ENCODE measurements at regions not wholly inside any gene's neighbourhood (a gene's known extent, or its start where the extent isn't known, plus 50 kb on each side); places are given as distances from the start of the nearest gene placed in this dataset.
A peak's percentile ranks its signal among the peaks of the same experiment; 100 is the strongest.
"Not testable (repeated sequence)": the region's sequence is repeated elsewhere in the genome, so short reads cannot be mapped to it uniquely, and the experiment has no call there.

DNA sequence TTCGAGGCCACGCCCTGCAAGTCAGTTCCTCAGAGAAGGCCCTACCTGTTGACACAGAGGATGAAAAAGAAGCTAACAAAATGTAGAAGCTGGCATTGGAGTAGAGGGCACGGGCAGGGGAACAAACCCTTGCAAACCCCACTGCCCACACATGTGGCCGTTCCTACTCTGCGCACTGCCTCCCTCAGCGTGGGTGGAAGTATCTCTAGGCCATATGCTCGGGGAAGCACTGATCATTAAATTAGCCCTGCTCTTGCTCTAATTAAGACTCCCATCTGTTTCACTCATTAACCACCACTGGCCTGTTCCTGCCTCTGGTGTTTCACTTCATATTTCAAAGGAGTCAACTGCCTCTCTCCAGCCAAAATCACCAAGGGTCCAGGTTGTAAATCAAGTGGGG, 201.2 kb upstream of the SFSWAP start:
- peaks cover 10 to 23% of the 10 kb centered on the region in 2 donors for H3K4me1 Mint-ChIP-seq (ENCODE audit: low read depth in 2 of 2)
- H3K4me3 Mint-ChIP-seq: no peak overlapping the region
- no peaks in the 10 kb centered on the region for H3K9me3 Mint-ChIP-seq
- ATAC-seq (replicated peaks) (no peak), DNase-seq (no peak)
- peaks cover 23 to 28% of the 10 kb centered on the region in 2 donors for H3K27me3 Mint-ChIP-seq
- H3K36me3 Mint-ChIP-seq (ENCODE audit: insufficient read depth): no peaks in the 10 kb centered on the region
- H3K27ac Mint-ChIP-seq: peak overlapping the region; percentile 23 to 49

DNA sequence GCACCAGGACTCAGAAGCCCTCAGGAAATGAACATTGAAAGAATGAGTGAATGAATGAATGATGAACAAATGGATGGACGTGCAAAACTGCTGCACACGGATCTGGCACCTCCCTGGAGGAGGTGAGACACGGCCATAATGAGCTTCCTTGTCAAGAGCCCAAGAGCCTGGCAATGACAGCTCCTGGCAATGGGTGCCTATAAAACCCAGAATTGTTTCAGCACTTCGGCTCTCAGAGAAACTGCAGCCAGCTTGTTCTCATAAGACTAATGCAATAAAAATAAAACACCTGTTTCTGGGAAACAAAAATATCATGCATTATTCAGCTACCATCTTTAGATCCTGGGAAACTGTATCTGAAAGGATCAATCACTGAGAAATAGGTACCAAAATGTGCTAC, 200.5 kb upstream of the SFSWAP start:
- peaks cover 10 to 23% of the 10 kb centered on the region in 2 donors for H3K4me1 Mint-ChIP-seq (ENCODE audit: low read depth in 2 of 2)
- peaks cover 27 to 28% of the 10 kb centered on the region in 2 donors for H3K27me3 Mint-ChIP-seq
- DNase-seq (no peak), ATAC-seq (replicated peaks) (no peak)
- H3K9me3 Mint-ChIP-seq: no peaks in the 10 kb centered on the region
- H3K4me3 Mint-ChIP-seq: no peak overlapping the region
- no peaks in the 10 kb centered on the region for H3K36me3 Mint-ChIP-seq (ENCODE audit: insufficient read depth)
- H3K27ac Mint-ChIP-seq: peak overlapping the region; percentile 23 to 79

DNA sequence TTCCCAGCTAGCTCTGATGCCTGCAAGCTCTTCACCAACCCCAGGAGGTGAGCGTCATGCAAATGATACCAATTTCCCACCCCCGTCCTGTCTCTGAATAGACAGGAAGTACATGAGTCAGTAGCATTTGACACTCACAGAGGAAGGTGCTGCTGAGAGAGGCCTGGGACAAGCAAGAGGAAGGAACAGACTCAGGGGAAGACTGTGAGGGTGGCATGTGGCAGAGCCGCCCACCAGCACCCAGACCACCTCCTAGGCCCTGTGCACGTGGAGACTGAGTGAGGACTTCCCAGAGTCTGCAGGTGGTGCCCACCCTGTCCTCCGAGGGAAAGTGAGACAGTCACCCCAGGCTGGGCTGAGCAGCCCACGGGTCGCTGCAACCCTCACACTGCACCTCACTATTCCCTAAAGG, 199.5 kb upstream of the SFSWAP start:
- DNase-seq (peak; percentile 39 to 47 (median 43)), ATAC-seq (replicated peaks) (peak; percentile 98)
- Mint-ChIP-seq H3K27ac (peak overlapping the region; percentile 79 to 92), H3K4me3 (peak overlapping the region; percentile 21 to 40), H3K27me3 (peaks cover 32 to 33% of the 10 kb centered on the region in 2 donors), H3K36me3 (ENCODE audit: insufficient read depth) (no peaks in the 10 kb centered on the region), H3K4me1 (ENCODE audit: low read depth in 2 of 2) (peaks cover 10 to 20% of the 10 kb centered on the region in 2 donors), H3K9me3 (peaks cover 4 to 6% of the 10 kb centered on the region in 2 donors)

DNA sequence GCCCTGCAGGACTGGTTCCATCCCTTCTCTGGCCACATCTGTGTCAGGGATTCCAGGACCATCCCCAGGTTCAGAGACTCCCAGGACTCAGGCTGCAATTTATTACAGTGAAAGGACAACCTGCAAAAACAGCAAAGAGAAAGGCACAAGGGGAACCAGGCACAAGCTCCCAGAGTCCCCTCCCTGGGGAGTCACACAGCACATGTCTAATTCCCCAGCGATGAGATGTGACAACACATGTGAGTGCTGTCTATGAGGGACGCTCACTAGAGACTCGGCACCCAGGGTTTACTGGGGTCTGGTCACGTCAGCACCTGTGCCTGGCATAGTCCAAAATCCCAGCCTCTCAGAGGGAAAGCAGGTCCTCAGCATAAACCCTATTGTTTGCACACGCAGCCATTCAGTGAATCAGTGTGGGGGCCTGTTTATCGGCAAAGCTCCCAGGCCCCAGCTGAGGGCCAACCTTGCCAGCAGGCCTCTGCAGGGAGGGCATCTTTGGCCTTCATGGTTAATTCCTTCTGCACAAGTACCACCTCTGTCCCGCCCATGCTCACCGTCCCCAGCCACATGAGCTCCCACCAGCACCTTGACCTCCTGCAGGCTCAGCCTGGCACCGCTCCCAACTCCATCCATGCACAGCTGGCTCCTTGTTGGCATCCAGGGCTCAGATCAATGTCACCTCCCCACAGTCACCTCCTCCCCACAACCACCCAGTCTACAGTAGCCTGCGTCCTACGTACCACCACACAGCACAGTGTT, 198.9 kb upstream of the SFSWAP start:
- H3K27me3 Mint-ChIP-seq: peaks cover 29 to 30% of the 10 kb centered on the region in 2 donors
- no peaks in the 10 kb centered on the region for H3K36me3 Mint-ChIP-seq (ENCODE audit: insufficient read depth)
- peak overlapping the region; percentile 79 to 92 for H3K27ac Mint-ChIP-seq
- peaks cover 10 to 16% of the 10 kb centered on the region in 2 donors for H3K4me1 Mint-ChIP-seq (ENCODE audit: low read depth in 2 of 2)
- ATAC-seq (replicated peaks) (no peak), DNase-seq (no peak)
- H3K9me3 Mint-ChIP-seq: peaks cover 5 to 9% of the 10 kb centered on the region in 2 donors
- H3K4me3 Mint-ChIP-seq: peak overlapping the region; percentile 31 to 40

DNA sequence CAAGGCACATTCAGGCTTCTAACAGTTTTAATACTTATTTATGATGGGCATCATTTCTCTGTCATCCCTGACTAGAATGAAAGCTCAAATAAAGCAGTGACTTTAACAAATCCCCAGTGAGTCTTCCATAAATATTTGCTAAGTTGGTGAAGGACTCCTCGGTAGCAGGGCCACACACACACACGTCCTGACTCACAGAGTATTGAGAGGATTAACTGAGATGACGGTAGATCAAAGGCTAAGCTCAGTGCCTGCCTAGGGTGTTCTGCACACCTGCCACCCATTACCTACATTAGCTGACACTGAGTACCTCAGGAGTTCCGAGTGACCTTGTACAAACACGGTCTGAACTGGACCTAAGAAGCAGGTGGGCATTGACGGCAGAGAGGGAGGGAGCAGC, 197.3 kb upstream of the SFSWAP start:
- H3K4me1 Mint-ChIP-seq (ENCODE audit: low read depth in 2 of 2): peaks cover 10 to 13% of the 10 kb centered on the region in 2 donors
- peaks cover 5 to 9% of the 10 kb centered on the region in 2 donors for H3K9me3 Mint-ChIP-seq
- H3K36me3 Mint-ChIP-seq (ENCODE audit: insufficient read depth): no peaks in the 10 kb centered on the region
- no peak overlapping the region for H3K4me3 Mint-ChIP-seq
- peaks cover 16 to 27% of the 10 kb centered on the region in 2 donors for H3K27me3 Mint-ChIP-seq
- ATAC-seq (replicated peaks) (no peak), DNase-seq (no peak)
- no peak overlapping the region for H3K27ac Mint-ChIP-seq

DNA sequence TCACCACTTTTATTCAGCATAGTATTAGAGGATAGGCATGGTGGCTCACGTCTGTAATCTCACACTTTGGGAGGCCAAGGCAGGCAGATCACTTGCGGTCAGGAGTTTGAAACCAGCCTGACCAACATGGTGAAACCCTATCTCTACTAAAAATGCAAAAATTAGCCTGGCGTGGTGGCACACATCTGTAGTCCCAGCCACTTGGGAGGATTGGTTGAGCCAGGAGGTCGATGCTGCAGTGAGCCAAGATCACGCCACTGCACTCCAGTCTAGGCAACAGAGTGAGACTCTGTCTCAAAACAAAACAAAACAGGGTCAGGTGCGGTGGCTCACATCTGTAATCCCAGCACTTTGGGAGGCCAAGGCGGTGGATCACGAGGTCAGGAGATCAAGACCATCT, 190.3 kb upstream of the SFSWAP start:
- H3K9me3 Mint-ChIP-seq; H3K27ac Mint-ChIP-seq; H3K36me3 Mint-ChIP-seq (ENCODE audit: insufficient read depth); H3K4me1 Mint-ChIP-seq (ENCODE audit: low read depth in 2 of 2); ATAC-seq (replicated peaks); H3K4me3 Mint-ChIP-seq; DNase-seq: not testable (repeated sequence)
- H3K27me3 Mint-ChIP-seq: peaks cover 19 to 32% of the 10 kb centered on the region in 2 donors

DNA sequence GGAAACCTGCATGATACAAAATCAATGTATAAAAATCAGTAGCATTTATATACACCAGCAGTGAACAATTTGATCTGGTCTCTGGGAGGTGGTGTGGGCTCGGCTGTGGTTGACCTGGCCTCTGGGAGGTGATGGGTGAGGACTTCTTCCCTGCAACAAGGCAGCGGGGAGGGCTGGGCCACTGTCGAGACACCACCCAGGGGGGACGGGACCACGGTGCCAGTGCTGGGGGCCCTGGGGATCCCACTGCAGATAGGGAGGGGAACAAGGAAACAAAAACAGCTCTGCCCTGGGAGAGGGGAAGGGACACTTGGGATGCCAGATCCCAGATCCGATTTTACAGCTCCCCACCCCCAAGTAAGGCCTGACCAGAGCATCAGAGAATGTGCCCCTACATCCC, 189.6 kb upstream of the SFSWAP start:
- no peak for ATAC-seq (replicated peaks)

DNA sequence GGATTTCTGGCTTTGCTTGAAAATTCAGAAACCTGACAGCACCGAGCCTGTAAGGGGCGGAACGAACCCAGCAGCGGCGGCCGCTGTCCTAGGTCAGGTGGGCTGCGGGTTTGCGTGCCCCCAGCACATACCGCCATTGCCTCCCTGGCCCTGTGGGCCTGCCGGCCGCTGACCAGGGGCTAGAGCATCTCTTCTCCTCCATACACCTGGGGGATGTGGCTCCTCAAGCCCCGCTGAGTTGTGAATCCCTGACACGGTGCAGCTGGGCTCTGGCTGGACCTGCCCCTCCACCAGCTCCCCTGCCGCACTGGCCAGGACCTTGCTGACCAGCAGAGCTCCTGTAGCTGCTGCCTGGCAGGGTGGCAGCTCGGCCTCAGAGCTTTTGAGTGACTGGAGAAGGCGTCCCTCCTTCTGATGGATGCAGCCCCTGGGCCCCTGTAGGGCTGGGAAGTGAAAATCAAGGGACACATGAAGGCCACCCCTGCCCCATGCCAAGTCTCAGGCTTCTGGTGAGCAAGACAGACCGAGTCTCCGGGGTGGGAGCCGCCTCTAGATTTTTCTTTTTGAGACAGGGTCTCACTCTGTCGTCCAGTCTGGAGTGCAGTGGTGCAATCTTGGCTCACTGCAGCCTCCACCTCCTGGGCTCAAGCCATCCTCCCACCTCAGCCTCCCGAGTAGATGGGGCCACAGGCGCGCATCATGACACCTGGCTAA, 184.9 kb upstream of the SFSWAP start:
- DNase-seq (no peak), ATAC-seq (replicated peaks) (no peak)
- no peaks in the 10 kb centered on the region for H3K36me3 Mint-ChIP-seq (ENCODE audit: insufficient read depth)
- no peak overlapping the region for H3K27ac Mint-ChIP-seq
- no peak overlapping the region for H3K4me3 Mint-ChIP-seq
- no peaks in the 10 kb centered on the region for H3K4me1 Mint-ChIP-seq (ENCODE audit: low read depth in 2 of 2)
- H3K27me3 Mint-ChIP-seq: peaks cover 7 to 9% of the 10 kb centered on the region in 2 donors
- H3K9me3 Mint-ChIP-seq: no peaks in the 10 kb centered on the region

More for the DNA sequence above, 189.6 kb upstream of the SFSWAP start:
- Mint-ChIP-seq H3K36me3 (ENCODE audit: insufficient read depth) (no peaks in the 10 kb centered on the region), H3K27ac (no peak overlapping the region), H3K4me3 (no peak overlapping the region), H3K4me1 (ENCODE audit: low read depth in 2 of 2) (no peaks in the 10 kb centered on the region), H3K27me3 (peaks cover 12 to 26% of the 10 kb centered on the region in 2 donors), H3K9me3 (peaks cover 1 to 3% of the 10 kb centered on the region in 2 donors)
- DNase-seq: no peak

DNA sequence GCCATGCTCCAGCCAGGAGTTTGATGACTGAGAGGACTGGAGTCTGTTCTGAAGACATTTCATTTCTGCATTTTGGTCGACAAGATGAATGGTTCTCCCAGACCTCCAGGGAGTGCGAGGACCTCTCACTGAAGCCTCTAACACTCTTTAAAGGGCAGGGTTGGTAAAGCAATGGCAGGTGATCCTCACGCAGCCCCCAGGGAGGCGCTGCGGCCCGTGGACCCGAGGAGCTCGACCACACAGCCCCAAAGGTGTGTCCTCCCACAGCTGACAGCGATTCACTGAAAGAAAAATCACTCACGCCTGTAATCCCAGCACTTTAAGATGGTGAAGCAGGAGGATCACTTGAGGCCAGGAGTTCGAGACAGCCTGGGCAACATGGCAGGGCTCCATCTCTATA, 183.8 kb upstream of the SFSWAP start:
- no peak for DNase-seq
- ATAC-seq (replicated peaks): no peak
- H3K4me1 Mint-ChIP-seq (ENCODE audit: low read depth in 2 of 2): no peaks in the 10 kb centered on the region
- H3K4me3 Mint-ChIP-seq: no peak overlapping the region
- H3K27me3 Mint-ChIP-seq: peaks cover 10 to 12% of the 10 kb centered on the region in 2 donors
- H3K36me3 Mint-ChIP-seq (ENCODE audit: insufficient read depth): no peaks in the 10 kb centered on the region
- no peaks in the 10 kb centered on the region for H3K9me3 Mint-ChIP-seq
- H3K27ac Mint-ChIP-seq: no peak overlapping the region

DNA sequence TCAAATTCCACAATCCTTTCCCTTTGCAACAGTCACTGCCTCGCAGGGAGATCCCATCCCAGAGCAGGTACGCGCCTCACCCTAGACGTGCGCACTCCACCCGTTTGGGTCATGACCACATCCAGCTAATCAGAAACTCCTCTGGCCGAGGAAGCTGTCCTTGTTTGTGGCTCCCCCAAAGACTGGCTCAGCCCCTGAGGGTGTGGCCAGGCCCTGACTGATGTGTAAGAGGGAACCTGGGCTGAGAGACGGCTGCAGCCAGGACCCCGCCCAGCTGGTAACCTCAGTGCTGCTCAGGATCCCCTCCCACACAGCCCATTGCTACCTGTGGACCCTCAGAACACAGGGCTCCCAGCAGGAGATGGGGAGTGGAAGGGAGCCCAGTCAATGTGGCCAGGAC, 183.2 kb upstream of the SFSWAP start:
- no peak overlapping the region for H3K4me3 Mint-ChIP-seq
- no peaks in the 10 kb centered on the region for H3K36me3 Mint-ChIP-seq (ENCODE audit: insufficient read depth)
- H3K27me3 Mint-ChIP-seq: peaks cover 13 to 16% of the 10 kb centered on the region in 2 donors
- no peaks in the 10 kb centered on the region for H3K9me3 Mint-ChIP-seq
- H3K27ac Mint-ChIP-seq: no peak overlapping the region
- ATAC-seq (replicated peaks): no peak
- DNase-seq: no peak
- H3K4me1 Mint-ChIP-seq (ENCODE audit: low read depth in 2 of 2): no peaks in the 10 kb centered on the region

DNA sequence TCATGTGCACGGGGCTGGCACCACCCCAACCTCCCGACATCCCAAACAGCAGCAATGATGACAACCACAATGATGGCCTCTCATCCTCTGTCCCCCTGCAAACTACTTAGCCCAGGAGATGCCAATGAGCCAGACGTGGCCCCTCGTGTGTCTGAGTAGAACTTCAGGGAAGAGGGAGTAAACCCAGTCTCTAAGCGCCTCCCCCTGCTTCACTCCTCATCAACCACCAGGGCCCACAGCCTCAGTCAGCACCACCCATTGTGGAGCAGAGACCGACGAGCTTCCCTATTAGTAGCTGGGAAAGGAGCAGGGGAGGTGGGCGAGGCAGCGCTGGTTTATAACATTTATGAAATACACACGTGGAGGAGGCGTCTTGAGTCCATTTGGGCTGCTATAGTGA, 182.7 kb upstream of the SFSWAP start:
- Mint-ChIP-seq H3K27ac (no peak overlapping the region), H3K9me3 (no peaks in the 10 kb centered on the region), H3K36me3 (ENCODE audit: insufficient read depth) (no peaks in the 10 kb centered on the region), H3K4me3 (no peak overlapping the region), H3K27me3 (peaks cover 9 to 20% of the 10 kb centered on the region in 2 donors), H3K4me1 (ENCODE audit: low read depth in 2 of 2) (no peaks in the 10 kb centered on the region)
- DNase-seq (no peak), ATAC-seq (replicated peaks) (no peak)

DNA sequence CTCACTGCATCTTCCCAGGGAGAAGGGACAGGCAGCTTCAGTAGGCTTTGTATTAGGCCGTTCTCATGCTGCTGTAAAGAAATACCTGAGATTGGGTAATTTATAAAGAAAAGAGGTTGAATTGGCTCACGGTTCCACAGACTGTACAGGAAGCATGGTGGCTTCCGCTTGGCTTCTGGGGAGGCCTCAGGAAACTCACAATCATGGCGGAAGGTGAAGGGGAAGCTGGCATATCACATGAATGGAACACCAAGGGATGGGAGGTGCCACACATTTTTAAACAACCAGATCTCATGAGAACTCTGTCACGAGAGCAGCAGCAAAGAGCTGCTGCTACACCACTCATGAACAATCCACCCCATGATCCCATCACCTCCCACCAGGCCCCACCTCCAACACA, 182.2 kb upstream of the SFSWAP start:
- Mint-ChIP-seq H3K36me3 (ENCODE audit: insufficient read depth) (no peaks in the 10 kb centered on the region), H3K27ac (no peak overlapping the region), H3K4me1 (ENCODE audit: low read depth in 2 of 2) (no peaks in the 10 kb centered on the region), H3K4me3 (no peak overlapping the region), H3K9me3 (no peaks in the 10 kb centered on the region), H3K27me3 (peaks cover 8 to 24% of the 10 kb centered on the region in 2 donors)
- no peak for ATAC-seq (replicated peaks)
- DNase-seq: no peak

DNA sequence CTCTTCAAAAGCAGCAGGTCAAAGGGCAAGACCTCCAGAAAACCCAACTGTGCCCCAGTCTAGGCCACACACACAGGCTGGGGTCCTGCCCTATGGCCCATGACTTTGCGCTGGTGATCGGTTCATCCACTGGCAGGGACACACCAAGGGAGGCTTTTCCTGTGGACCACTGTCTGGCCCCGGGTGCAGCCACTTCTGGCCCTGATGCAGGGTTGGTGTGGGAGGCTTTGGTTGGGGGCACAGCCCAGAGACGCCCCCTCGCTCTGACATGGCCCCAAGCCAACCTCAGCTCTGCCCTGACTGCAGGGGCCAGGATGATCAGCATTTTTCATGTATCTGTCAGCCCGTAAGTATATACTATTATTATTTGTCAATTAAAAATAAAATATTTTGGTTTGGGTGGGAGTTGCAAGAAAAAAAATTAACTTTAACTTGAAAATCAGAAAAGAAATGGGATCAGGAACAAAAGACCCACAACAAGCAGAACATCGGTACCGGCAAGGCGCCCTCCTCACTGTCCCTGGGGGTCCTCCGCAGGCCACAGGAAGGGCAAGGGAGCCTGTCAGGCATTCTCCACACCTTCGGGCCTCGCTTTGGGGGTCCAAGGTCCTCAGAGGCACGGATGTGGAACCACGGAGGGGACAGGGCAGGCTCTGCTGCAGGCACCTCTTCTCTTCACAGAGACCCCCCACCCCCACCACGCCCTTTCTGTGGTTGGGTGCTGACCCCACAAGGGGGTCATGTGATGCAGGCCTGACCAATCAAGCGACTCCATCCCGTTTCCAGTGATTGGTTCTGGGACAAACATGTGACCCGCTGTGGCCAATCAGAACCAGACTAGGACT, 181.5 kb upstream of the SFSWAP start:
- Mint-ChIP-seq H3K4me1 (ENCODE audit: low read depth in 2 of 2) (no peaks in the 10 kb centered on the region), H3K36me3 (ENCODE audit: insufficient read depth) (no peaks in the 10 kb centered on the region), H3K27ac (no peak overlapping the region), H3K9me3 (no peaks in the 10 kb centered on the region), H3K27me3 (peaks cover 11 to 24% of the 10 kb centered on the region in 2 donors), H3K4me3 (no peak overlapping the region)
- ATAC-seq (replicated peaks) (no peak), DNase-seq (no peak)

Measured in effector memory CD8-positive, alpha-beta T cell (primary cell).